DND-41 (cell line): ENCODE measurements at regions not wholly inside any gene's neighbourhood (a gene's known extent, or its start where the extent isn't known, plus 50 kb on each side); places are given as distances from the start of the nearest gene placed in this dataset.

ENCODE experiments used
- ATAC-seq: fragments of 200-7000 bp; cut with Tn5 transposase; 3 replicates; pipeline ENCODE4 v1.9.1; 2021; ENCODE audit warnings: low read depth; ENCODE audit not compliant: insufficient read depth
- DNase-seq: peaks from one replicate; pipeline ENCODE4 v3.0.0-alpha.2; 2020
- H2AFZ ChIP-seq: 2 replicates; pipeline ENCODE4 v1.6.0; 2012; ENCODE audit warnings: low read depth, low read length
- H3K27ac ChIP-seq: 2 replicates; pipeline ENCODE4 v1.5.1; 2012; ENCODE audit warnings: low read length, inconsistent platforms
- H3K27me3 ChIP-seq: fragments of 200-600 bp; sonication (generic); 2 replicates; pipeline ENCODE4 v1.6.0; 2012; ENCODE audit warnings: low read length, mild to moderate bottlenecking, inconsistent platforms; ENCODE audit not compliant: insufficient read depth, poor library complexity
- H3K36me3 ChIP-seq: 2 replicates; pipeline ENCODE4 v1.5.1; 2012; ENCODE audit warnings: low read length, inconsistent platforms; ENCODE audit not compliant: insufficient read depth
- H3K4me1 ChIP-seq: 2 replicates; pipeline ENCODE4 v1.5.1; 2012; ENCODE audit warnings: mild to moderate bottlenecking, low read length; ENCODE audit not compliant: insufficient read depth
- H3K4me2 ChIP-seq: 2 replicates; pipeline ENCODE4 v1.6.0; 2012; ENCODE audit warnings: mild to moderate bottlenecking, moderate library complexity, low read length, inconsistent platforms; ENCODE audit not compliant: insufficient read depth
- H3K4me3 ChIP-seq, 2 experiments: fragments of 200-600 bp in 1 of 2; shearing (Covaris generic) in 1 of 2; 2 replicates each; pipeline ENCODE4 v1.5.1; 2012 to 2016; ENCODE audit warnings: inconsistent platforms in 2 of 2, low read length in 2 of 2, mild to moderate bottlenecking in 2 of 2, low read depth in 1 of 2, moderate library complexity in 1 of 2
- H3K79me2 ChIP-seq: 2 replicates; pipeline ENCODE4 v1.6.0; 2012; ENCODE audit warnings: low read length, inconsistent platforms; ENCODE audit not compliant: insufficient read depth
- H3K9ac ChIP-seq: 2 replicates; pipeline ENCODE4 v1.6.0; 2012; ENCODE audit warnings: low read depth, mild to moderate bottlenecking, inconsistent platforms, low read length, moderate library complexity
- H3K9me3 ChIP-seq: 2 replicates; pipeline ENCODE4 v1.5.1; 2012; ENCODE audit warnings: low read length, moderate library complexity, mild to moderate bottlenecking, inconsistent platforms; ENCODE audit not compliant: insufficient read depth, severe bottlenecking
- H4K20me1 ChIP-seq: 2 replicates; pipeline ENCODE4 v1.6.0; 2012; ENCODE audit warnings: low read length; ENCODE audit not compliant: insufficient read depth
- EZH2 ChIP-seq: IDR thresholded peaks from 3 replicates; pipeline ENCODE4 v1.6.1; 2012; ENCODE audit warnings: borderline replicate concordance, low read depth, mild to moderate bottlenecking, moderate library complexity, low read length, inconsistent platforms; ENCODE audit not compliant: severe bottlenecking
- TF ChIP-seq, protein P1 (sequence below): IDR thresholded peaks from 2 replicates; pipeline ENCODE4 v1.5.1; 2012; ENCODE audit warnings: borderline replicate concordance, low read length, moderate library complexity, mild to moderate bottlenecking; ENCODE audit not compliant: poor library complexity, severe bottlenecking; ENCODE audit errors: extremely low read depth

DNA sequence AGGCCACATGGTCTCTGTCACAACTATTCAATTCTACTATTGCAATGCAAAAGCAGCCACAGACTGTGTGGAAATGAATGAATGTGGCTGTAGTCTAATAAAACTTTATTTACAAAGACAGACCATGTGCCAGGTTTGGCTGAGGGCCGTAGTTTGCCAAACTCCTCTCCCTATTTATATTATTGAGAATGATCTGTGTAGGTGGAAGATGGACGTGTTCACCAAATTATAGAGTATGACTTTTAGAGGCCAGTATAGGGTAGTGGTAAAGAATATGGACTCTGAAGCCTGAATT lies 125.7 kb upstream of the MYLIP start:
- ATAC-seq = no peak
- H4K20me1 ChIP-seq = no peaks in the 10 kb centered on the region
- H3K4me2 ChIP-seq = no peak overlapping the region
- H3K9me3 ChIP-seq = no peaks in the 10 kb centered on the region
- DNase-seq = no peak
- no peak overlapping the region for H3K9ac ChIP-seq
- H3K27ac ChIP-seq = no peak overlapping the region
- no peak overlapping the region for H2AFZ ChIP-seq
- no peak for TF ChIP-seq EZH2
- TF ChIP-seq, protein P1, sequence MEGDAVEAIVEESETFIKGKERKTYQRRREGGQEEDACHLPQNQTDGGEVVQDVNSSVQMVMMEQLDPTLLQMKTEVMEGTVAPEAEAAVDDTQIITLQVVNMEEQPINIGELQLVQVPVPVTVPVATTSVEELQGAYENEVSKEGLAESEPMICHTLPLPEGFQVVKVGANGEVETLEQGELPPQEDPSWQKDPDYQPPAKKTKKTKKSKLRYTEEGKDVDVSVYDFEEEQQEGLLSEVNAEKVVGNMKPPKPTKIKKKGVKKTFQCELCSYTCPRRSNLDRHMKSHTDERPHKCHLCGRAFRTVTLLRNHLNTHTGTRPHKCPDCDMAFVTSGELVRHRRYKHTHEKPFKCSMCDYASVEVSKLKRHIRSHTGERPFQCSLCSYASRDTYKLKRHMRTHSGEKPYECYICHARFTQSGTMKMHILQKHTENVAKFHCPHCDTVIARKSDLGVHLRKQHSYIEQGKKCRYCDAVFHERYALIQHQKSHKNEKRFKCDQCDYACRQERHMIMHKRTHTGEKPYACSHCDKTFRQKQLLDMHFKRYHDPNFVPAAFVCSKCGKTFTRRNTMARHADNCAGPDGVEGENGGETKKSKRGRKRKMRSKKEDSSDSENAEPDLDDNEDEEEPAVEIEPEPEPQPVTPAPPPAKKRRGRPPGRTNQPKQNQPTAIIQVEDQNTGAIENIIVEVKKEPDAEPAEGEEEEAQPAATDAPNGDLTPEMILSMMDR = no peak
- no peak overlapping the region for H3K4me3 ChIP-seq
- no peaks in the 10 kb centered on the region for H3K36me3 ChIP-seq
- no peaks in the 10 kb centered on the region for H3K4me1 ChIP-seq
- no peaks in the 10 kb centered on the region for H3K27me3 ChIP-seq
- no peaks in the 10 kb centered on the region for H3K79me2 ChIP-seq

DNA sequence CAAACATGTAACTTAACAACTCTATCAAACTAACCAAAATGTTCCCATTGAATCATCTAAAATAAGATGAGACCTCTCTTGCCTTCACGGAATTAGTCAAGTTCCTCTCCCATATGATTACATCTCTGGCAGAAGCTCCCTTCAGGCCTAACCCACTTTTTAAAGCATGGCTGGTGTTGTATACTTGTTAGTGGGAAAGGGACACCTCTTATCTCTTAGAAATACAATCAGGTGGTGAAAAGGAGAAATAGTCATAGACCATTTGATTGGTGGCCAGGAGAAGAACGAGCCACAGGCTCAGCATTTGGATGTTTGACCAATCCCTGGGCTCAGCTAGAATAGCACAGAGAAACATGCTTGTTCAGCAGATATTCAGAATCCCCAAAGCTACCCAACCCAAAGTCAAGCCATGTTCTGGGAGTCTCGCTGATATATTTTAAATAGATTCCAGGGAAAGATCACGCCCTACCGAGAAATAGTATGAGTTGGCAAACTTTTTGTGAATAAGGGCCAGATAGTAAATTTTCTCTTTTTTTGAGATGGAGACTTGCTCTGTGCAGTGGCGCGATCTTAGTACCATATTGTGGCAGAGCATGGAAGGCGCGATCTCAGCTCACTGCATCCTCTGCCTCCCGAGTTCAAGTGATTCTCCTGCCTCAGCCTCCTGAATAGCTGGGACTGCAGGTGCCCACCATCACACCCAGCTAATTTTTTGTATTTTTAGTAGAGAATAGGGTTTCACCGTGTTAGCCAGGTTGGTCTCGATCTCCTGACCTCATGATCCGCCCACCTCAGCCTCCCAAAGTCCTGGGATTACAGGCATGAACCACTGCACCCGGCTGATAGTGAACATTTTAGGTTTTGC lies 126.3 kb upstream of the MYLIP start:
- TF ChIP-seq, protein P1 = no peak
- no peak for TF ChIP-seq EZH2
- Histone ChIP-seq H3K9ac (no peak overlapping the region), H4K20me1 (no peaks in the 10 kb centered on the region), H3K4me3 (no peak overlapping the region), H3K79me2 (no peaks in the 10 kb centered on the region), H3K4me2 (no peak overlapping the region), H3K4me1 (no peaks in the 10 kb centered on the region), H3K27ac (no peak overlapping the region), H3K36me3 (no peaks in the 10 kb centered on the region), H2AFZ (no peak overlapping the region), H3K27me3 (no peaks in the 10 kb centered on the region), H3K9me3 (no peaks in the 10 kb centered on the region)
- DNase-seq (no peak), ATAC-seq (no peak)

DNA sequence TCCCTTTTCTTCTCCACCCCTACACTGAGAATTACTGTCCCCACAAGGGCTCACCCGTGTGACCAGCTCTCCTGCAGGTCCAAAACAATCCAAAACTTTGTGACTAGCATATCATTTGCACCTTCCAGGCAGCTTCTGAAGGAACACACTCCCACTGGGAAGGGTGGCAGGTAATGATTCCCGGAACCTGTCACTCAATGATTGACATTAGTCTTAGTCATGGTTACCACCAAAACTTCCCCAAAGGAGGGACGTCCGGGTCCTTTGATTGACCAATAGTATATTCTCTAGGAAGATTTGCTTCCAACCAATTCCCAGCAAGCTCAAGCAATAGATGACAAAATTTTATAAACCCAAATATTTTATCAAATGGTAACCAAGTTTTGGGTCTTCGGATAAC lies 127.7 kb upstream of the MYLIP start:
- no peaks in the 10 kb centered on the region for H3K9me3 ChIP-seq
- no peaks in the 10 kb centered on the region for H3K79me2 ChIP-seq
- no peaks in the 10 kb centered on the region for H3K36me3 ChIP-seq
- no peak overlapping the region for H3K4me2 ChIP-seq
- no peak for TF ChIP-seq EZH2
- TF ChIP-seq, protein P1 = no peak
- H3K4me3 ChIP-seq = no peak overlapping the region
- H4K20me1 ChIP-seq = no peaks in the 10 kb centered on the region
- H2AFZ ChIP-seq = no peak overlapping the region
- no peaks in the 10 kb centered on the region for H3K27me3 ChIP-seq
- ATAC-seq (no peak), DNase-seq (no peak)
- no peaks in the 10 kb centered on the region for H3K4me1 ChIP-seq
- H3K9ac ChIP-seq = no peak overlapping the region
- no peak overlapping the region for H3K27ac ChIP-seq

DNA sequence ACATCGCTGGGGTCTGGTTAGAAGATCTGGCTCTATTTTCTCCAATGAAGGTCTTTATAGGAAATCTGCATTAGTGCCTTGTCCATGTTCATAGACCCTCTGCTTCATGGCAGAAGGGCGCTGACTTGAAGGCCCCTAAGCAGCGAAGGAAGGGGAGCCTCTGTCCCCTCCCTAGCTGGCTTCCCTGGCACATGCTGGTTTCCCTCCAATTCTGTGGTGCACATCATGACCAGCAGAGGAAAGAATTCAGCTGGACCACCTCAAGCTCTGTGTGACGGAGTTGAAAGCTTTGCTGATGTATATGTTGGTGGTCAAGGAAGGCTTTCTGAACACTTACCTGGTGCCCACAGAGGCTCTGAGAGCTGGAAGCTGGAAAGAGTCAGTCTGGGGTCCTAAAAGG lies 129.7 kb upstream of the MYLIP start:
- Histone ChIP-seq H3K27me3 (no peaks in the 10 kb centered on the region), H3K79me2 (no peaks in the 10 kb centered on the region), H3K27ac (no peak overlapping the region), H2AFZ (no peak overlapping the region), H3K4me1 (no peaks in the 10 kb centered on the region), H3K9me3 (no peaks in the 10 kb centered on the region), H3K9ac (no peak overlapping the region), H3K36me3 (no peaks in the 10 kb centered on the region), H4K20me1 (no peaks in the 10 kb centered on the region), H3K4me3 (no peak overlapping the region), H3K4me2 (no peak overlapping the region)
- ATAC-seq (no peak), DNase-seq (no peak)
- TF ChIP-seq EZH2 = no peak
- TF ChIP-seq, protein P1 = no peak
